8988T (cell line): ENCODE measurements at regions not wholly inside any gene's neighbourhood (a gene's known extent, or its start where the extent isn't known, plus 50 kb on each side); places are given as distances from the start of the nearest gene placed in this dataset.
"Not testable (repeated sequence)": the region's sequence is repeated elsewhere in the genome, so short reads cannot be mapped to it uniquely, and the experiment has no call there.

ENCODE experiments used
- DNase-seq: peaks from one replicate; pipeline ENCODE4 v3.0.0; 2011

GRCh38 chr3:181604267-181604666, 107.5 kb upstream of the SOX2 start:
- no peak for DNase-seq

DNA sequence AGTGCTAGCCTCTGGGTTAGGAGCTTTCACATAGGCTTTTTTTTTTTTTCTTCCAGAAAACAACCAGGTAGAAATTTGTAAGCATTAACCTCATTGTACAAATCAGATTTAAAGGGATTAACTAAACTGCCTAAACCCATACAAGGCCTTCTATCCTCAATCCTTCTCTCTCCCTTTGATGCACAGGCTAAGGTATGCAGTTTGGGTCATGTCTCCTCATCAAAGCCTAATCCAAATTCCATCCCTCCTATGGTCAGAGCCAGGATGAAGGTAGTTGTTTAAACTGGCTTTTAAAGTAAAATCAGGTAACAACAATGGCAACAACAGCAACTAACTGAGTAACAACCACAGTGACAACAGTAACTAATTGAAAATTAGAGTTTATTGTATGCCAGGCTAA, 115.6 kb upstream of the SOX2 start:
- no peak for DNase-seq

- DNase-seq = not testable (repeated sequence)
Measured at GRCh38 chr3:181590939-181591338, 120.8 kb upstream of the SOX2 start.

- DNase-seq = no peak
Measured at GRCh38 chr3:181582619-181583018, 129.1 kb upstream of the SOX2 start.

DNA sequence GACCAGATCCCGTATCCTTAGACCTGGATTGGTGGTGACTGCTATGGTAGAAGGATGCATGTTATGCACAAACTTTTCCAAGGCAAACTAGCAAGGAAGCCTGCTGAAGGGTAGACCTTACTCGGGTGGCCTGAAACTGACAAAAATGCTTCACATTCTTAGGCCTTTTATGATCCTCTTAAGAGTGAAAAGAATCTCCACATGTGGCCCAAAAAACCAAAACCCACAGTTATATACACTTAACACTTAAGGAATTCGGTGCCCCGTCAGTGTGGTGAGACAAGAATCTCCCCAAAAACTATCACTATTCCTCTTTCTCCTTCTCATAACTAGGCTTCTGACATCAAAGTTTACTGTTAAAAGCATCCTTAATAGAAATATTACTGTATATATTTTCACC, 130.1 kb upstream of the SOX2 start:
- no peak for DNase-seq

DNA sequence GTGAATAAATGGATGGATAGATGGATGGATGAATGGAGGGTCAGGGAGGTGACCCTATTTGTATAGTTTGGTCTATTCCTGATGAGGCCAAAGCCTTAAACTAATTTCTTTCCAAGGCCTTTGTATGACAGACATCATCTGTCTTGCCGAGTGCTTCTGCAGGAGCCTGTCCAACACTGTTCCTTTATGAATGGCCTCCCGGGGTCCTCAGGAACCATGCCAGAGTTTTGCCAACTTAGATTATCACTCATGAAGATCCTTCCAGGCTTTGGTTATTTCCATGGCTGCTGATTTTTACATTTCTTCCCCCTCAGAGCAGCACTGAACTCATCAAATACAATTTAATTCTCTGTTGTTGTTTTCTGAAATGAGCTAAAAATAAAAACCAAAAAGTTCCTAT, 133.0 kb upstream of the SOX2 start:
- DNase-seq = no peak

DNA sequence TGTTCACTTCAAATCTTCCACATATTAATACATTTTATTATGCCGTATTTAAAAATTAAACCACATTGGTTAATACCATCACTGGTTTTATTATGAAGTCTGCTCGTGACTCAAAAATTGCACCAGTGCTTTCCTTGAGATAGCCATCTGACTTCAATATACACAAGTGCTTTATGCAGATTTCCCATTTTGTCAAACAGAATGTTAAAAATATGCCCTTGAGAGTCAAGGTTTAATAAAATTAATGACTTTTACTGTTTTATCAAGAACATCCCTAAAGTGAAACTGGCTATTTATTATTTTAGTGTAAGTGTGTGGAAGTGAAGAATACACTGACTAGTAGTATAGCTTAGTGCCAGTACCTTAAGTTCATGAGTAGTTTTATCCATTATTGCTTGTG, 139.3 kb upstream of the SOX2 start:
- DNase-seq = no peak

DNA sequence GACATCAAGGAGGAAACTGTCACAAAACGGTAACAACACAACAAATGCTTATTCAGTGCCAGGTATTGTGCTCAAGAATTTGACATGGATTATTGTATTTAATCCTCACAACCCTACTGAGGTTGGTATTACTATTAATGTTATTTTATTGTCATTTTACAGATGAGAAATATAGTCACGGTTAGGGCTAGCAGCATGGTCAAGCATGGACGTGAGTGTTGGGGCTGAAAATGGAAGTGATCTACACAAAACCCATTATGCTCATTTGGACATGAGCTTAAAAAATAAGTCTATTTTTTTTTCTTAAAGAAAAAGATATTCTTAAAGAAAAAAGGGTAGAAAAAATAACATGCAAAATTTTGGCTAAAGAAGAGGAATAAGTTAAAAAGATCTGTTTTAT, 141.3 kb upstream of the SOX2 start:
- no peak for DNase-seq

DNA sequence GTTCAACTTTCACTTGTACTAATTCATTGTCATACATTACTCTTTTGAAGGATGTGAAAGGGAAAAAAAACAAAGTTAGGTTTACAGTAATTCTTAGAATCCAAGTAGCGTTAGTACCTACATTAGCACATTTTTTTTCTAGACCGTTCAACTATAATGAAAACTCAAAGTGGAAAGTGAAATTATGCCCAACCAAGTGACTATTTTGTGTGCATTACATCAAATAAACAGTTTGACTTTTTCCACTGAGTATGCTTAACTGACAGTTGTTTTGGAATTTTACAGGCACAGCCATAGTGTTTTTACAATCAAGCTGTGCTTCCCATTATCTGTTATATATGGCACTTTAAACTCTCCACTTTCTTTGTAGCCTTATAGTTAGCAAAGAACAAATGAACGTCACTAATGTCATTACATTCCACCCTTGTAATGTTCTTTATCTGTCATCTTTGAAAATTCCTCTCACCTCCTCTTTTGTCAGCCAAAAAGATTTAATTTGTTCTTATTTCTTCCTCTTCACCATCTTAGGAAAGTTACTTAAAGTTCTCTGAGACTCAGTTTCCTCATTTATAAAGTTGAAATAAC, 142.3 kb upstream of the SOX2 start:
- no peak for DNase-seq

DNA sequence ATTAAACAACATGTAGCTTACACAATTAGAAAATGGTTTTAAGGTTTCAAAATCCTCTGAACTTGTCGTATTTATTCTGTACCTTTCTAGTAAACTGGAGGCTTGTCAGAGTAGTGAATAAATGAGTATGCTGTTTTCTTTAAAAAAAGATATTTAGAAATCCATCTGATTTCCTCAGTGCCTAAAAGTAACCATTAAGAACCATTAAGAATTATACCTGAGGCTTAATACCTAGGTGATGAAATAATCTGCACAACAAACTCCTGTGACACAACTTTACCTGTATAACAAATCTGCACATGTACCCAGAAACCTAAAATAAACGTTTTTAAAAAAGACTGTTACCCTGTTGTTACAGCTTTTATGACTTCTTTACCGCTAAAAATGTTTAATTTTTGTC, 143.0 kb upstream of the SOX2 start:
- DNase-seq = no peak

DNA sequence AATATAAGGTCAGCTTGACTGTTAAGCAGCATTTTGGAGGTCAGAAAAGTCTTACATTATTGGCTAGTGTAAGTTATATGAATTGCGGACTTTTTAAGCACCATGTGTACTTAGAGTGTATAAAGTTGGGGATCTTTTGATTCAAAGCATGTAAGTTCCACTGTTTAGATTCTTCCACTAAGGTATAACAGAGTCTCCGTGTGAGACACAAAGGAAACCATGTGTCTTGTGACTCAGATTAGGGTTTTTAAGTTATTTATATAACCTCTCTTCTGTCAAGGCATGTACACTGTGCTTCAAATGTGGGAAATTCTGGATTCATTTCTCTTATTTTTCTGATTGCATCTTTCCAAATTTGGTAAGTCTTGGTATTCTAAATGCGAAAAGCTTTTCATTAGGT, 143.5 kb upstream of the SOX2 start:
- no peak for DNase-seq

GRCh38 chr3:181567311-181568075, 144.2 kb upstream of the SOX2 start:
- no peak for DNase-seq

DNA sequence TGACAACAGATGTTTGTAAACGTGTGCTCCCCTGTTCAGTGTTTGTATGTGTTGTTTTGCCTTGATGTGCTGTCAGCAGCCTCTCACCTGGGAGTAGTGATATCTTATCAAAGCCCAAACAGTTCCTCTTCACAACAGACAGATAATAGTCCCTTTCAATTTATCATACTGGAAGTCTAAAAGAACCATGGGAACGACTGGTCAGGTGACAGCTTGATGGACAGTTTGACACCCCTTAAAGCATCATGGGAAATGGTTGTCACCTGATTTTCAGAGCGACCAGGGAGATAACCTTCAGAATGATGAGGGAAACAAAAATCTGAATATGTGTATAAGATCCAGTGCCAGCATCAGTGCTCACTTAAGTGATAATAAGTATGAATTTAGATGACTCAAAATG, 146.3 kb upstream of the SOX2 start:
- DNase-seq = no peak

DNA sequence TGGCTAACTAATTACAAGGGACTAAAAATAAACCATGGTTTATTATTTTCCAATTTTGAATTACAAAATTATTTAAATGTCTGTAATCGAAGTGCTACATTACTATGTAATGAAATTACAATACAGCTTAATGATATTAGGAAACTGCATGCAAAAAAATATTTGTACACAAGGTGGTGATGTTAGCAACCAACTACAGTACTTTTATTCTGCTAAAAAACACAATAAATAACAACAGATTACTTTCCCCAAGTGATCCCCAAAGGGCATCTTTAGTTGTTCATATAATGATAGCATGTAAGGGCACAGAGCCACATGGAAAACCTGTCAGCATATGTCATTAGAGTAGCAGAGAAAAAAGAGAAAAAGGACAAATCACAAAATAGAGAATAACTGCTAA, 147.5 kb upstream of the SOX2 start:
- DNase-seq = no peak

DNA sequence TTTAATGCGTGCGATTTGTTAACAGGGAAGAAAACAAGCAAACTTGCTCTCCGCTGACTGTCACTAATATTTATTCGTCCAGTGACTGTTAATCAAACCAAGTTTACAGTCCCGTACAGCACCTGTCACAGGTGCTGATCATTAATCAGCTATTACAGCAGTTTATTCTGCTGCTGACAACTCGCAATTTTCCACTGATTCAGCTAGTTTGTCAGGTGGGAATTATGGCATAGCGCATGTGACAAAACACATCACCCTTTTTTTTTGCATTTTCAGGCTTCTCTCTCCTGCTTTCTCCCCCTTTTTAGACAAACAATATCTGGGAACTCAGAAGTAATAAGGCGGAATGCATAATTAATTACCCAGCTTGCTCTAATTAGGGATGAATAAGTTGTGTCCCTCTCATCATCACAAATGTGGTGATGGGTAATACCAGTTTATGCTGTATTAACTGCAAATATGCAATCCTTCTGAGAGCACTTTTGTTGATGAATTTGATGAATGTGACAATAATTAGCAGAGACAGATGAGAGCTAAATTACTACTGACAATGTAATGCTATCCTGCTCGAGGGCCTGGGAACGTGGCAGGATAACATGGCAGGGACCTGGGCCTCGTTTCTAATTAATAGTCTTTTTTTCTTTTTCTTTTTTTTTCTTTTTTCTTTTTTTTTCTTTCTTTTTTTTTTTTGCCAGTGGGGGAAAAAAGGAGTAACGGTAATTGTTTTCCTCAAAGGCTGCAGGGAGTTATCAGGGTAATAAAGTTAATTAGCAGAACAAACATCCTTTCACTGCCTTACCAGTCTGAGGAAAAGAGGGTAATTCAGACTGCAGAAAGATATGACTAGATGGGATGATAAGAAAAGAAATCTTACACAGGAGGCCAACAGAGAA, 150.3 kb upstream of the SOX2 start:
- DNase-seq = no peak

DNA sequence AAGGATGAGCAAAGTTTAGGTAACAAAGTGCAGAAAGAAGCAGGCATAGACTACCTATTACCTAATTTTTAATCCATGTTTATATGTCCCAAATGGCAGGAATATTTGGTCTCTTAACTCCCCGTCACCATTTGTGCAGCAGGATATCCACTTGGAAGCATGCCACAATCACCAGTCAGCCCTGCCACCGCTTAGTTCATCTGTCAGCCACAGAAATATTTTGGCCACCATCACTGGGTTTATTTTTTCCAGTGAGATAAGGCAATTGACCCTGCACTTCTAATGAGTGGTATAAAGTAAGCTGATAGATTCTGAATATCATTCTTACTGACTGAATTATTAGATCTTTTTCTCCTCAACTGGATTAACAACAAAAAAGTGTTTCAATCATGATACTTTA, 152.9 kb upstream of the SOX2 start:
- no peak for DNase-seq

GRCh38 chr3:181555681-181556080, 156.0 kb upstream of the SOX2 start:
- no peak for DNase-seq

DNA sequence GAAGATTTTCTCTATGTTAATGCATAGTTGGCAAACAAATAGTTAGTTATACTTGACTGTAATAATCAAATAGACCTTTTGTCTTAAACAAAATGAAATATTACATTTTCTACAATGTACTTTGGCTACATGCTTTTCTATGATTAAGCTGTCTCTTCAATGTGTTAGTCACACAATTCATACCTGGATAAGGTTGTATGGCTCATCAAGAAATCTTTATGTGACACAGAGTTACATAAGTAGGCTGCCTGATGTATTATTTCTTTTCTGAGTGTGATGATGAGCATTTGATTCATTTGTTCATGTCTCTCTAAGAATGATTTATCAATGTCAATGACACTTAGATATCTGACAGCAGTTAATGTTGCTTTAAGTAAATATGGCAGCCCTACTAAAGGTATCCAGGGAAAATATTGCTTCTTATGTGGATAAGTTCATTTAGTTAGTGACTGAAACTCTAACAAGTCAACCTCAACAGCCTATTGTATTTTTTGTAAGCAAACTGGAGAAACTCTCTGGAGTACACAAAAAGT, 157.4 kb upstream of the SOX2 start:
- DNase-seq = no peak

GRCh38 chr3:181549266-181549665, 162.5 kb upstream of the SOX2 start:
- no peak for DNase-seq

- DNase-seq = no peak
Measured at GRCh38 chr3:181541414-181541813, 170.3 kb upstream of the SOX2 start.

DNA sequence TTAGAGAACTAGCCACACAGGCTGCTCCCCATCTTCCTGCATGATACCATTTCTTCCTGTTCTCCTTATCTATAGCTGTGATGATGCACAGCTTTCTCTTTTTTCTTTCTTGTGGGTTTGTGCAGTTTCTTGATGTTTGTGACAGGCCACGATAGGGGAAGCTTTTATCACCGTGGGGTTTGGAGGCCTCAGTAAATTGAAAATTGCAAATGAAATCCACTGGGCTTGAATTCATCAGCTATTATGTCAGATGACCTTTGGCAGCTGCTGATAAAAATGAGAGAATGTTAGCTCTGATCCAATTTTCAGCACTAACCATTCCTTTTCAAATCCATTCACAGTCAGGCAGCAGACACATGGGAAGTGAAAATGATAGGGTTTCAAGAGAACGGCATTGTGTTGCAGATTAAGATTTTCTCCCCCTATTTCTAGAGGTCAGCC, 176.9 kb upstream of the SOX2 start:
- no peak for DNase-seq

DNA sequence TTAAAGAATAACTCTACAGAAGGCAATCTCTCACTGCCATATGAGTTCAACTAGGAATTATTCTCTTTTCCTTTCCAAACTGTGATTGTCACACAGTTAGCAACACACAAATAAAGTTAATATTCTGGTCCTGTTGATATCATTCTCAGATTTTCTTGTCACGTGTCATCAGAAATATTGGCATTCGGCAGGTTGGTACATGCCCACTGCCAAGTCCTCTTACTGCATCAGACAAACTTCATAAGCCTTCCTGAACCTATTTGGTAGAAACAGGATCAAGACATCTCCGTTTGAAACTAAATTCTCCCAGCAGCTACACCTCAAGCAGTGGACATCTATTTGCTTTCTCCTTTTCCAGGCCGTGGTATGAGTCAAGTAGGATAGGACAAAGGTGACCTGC, 177.9 kb upstream of the SOX2 start:
- no peak for DNase-seq

DNA sequence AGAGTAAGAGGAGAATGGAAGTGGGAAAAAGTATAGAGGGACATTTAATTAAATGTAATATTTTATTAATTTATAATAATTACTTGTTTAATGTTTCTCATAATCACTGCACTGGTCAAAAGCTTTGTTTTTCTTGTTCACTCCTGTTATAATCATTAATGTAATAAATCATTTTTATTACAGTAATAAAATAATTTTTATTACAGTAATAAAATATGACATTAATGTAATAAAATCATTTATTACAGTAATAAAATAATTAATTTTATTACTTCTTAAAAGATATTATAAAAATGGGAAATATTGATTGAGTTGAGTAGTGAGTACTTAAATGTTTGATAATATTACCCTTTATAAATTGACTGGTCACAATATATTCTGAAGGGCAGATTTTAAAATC, 181.1 kb upstream of the SOX2 start:
- no peak for DNase-seq

DNA sequence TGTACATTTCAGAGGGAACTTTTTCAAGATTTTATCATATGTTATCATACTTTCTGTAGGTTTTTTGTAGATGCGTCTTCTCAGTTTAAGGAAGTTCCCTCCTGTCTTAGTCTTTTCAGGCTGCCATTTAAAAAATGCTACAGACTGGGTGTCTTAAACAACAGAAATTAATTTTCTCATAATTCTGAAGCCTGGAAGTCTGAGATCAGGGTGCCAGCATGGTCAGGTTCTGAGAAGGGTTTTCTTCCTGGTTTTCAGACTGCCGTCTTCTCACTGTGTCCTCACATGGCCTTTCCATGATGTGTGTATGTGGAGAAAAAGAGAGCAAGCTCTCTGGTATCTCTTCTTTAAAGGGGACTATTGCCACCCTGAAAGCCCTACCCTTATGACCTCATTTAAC, 189.9 kb upstream of the SOX2 start:
- no peak for DNase-seq
